GM19240 (cell line): ENCODE measurements at regions not wholly inside any gene's neighbourhood (a gene's known extent, or its start where the extent isn't known, plus 50 kb on each side); places are given as distances from the start of the nearest gene placed in this dataset.

ENCODE experiments used
- DNase-seq: peaks from one replicate; pipeline ENCODE4 v3.0.0; 2011; ENCODE audit warnings: low spot score; ENCODE audit not compliant: insufficient read length

GRCh38 chr7:25933921-25934320, 218.1 kb upstream of the NFE2L3 start:
- DNase-seq: no peak

GRCh38 chr7:25940086-25940906, 211.7 kb upstream of the NFE2L3 start:
- DNase-seq: no peak

GRCh38 chr7:25944777-25945515, 207.1 kb upstream of the NFE2L3 start:
- DNase-seq: no peak

- no peak for DNase-seq
Observed at GRCh38 chr7:25945608-25946007, 206.4 kb upstream of the NFE2L3 start.

- no peak for DNase-seq
Observed at GRCh38 chr7:25946181-25946580, 205.8 kb upstream of the NFE2L3 start.

- no peak for DNase-seq
Observed at GRCh38 chr7:25947669-25948516, 204.1 kb upstream of the NFE2L3 start.

GRCh38 chr7:25949736-25950487, 202.1 kb upstream of the NFE2L3 start:
- DNase-seq: no peak

GRCh38 chr7:25950488-25951413, 201.2 kb upstream of the NFE2L3 start:
- peak; percentile 91 for DNase-seq

- no peak for DNase-seq
Observed at GRCh38 chr7:25951414-25952260, 200.4 kb upstream of the NFE2L3 start.

- no peak for DNase-seq
Observed at GRCh38 chr7:25952261-25953057, 199.5 kb upstream of the NFE2L3 start.

- no peak for DNase-seq
Observed at GRCh38 chr7:25953859-25954258, 198.1 kb upstream of the NFE2L3 start.

- DNase-seq: no peak
Observed at GRCh38 chr7:25954395-25954794, 197.6 kb upstream of the NFE2L3 start.

- DNase-seq: no peak
Observed at GRCh38 chr7:25959168-25959734, 192.7 kb upstream of the NFE2L3 start.

- no peak for DNase-seq
Observed at GRCh38 chr7:25963733-25964132, 188.3 kb upstream of the NFE2L3 start.

GRCh38 chr7:25964483-25964991, 187.5 kb upstream of the NFE2L3 start:
- DNase-seq: no peak

- DNase-seq: no peak
Observed at GRCh38 chr7:25965405-25966123, 186.4 kb upstream of the NFE2L3 start.

- DNase-seq: no peak
Observed at GRCh38 chr7:25966469-25966868, 185.5 kb upstream of the NFE2L3 start.
